ENCODE measurements at regions not wholly inside any gene's neighbourhood (a gene's known extent, or its start where the extent isn't known, plus 50 kb on each side); places are given as distances from the start of the nearest gene placed in this dataset.
A peak's percentile ranks its signal among the peaks of the same experiment; 100 is the strongest.
"Not testable (repeated sequence)": the region's sequence is repeated elsewhere in the genome, so short reads cannot be mapped to it uniquely, and the experiment has no call there.

DNA sequence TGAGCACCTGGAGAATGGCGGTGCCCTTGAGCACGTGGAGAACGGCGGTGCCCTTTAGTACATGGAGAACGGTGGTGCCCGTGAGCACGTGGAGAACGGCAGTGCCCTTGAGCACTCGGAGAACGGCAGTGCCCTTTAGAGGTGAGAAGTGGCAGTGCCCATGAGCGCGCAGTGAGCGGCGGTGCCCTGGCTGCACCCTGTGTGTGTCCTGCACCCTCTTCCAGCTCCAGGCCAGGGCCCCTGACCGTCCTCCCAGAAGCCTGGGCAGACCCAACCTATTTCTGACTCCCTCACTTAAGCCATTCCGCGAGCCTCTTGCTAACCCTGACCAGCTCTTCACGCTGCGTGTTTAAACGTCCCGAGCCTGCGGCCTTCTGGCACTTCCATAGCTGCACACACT is 151.3 kb downstream of the DLL1 start:
- Mint-ChIP-seq H3K9me3 (peaks cover 11% of the 10 kb centered on the region), H3K27ac (no peak overlapping the region), H3K36me3 (no peaks in the 10 kb centered on the region), H3K27me3 (peaks cover 12% of the 10 kb centered on the region), H3K4me1 (peaks cover 2% of the 10 kb centered on the region), H3K4me3 (no peak overlapping the region)
- DNase-seq, result peak; percentile 10
- CTCF ChIA-PET, result no interaction called here

DNA sequence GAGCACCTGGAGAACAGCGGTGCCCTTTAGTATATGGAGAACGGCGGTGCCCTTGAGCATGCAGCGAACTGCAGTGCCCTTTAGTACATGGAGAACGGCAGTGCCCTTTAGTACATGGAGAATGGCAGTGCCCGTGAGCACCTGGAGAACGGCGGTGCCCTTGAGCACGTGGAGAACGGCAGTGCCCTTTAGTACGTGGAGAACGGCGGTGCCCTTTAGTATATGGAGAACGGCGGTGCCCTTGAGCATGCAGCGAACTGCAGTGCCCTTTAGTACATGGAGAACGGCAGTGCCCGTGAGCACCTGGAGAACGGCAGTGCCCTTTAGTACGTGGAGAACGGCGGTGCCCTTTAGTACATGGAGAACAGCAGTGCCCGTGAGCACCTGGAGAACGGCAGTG is 151.8 kb downstream of the DLL1 start:
- H3K4me1 Mint-ChIP-seq, H3K27ac Mint-ChIP-seq, H3K4me3 Mint-ChIP-seq, H3K36me3 Mint-ChIP-seq, H3K9me3 Mint-ChIP-seq, CTCF ChIA-PET: not testable (repeated sequence)
- H3K27me3 Mint-ChIP-seq, result peaks cover 12% of the 10 kb centered on the region
- DNase-seq, result peak; percentile 10

DNA sequence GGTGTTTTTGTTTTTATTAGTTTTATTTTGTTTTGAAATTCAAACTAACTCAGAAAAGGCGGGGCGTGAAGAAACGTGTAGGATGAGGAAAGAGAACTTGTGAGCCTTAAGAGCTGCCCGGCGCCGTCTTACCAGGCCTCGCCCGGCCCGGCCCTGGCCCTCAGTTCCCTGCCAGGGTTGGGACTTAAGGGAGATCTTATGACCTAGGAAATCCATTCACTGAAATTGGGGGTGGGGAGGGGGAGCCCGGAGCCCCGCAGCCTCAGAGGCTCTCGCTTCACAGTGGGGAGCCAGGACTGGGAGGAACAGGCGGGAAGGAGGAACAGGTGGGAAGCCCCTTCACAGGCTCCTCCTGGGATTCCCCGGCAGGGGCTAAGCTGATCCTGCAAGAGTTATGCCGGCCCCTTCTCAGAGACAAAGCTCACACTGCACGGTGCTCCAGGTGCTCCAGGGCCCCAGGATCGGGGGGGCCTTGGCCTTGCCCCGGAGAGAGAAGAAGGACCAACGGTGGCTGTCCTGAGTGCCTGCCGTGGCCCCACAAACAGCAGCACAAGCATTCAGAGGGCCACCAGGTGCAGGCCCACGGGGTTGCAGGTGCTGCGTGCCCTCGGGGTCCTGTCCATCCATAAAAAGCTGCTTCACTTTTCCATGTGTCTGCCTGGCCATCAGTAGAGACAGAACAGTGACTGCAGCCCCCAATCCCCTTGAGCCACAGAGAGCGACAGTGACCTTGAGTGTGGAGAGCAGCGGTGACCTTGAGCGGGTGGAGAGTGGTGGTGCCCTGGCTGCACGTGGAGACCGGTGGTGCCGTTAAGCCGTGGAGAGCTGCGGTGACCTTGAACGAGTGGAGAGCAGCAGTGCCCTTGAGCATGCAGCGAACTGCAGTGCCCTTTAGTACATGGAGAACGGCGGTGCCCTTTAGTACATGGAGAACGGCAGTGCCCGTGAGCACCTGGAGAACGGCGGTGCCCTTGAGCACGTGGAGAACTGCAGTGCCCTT is 152.7 kb downstream of the DLL1 start:
- peaks cover 12% of the 10 kb centered on the region for H3K27me3 Mint-ChIP-seq
- CTCF ChIA-PET, result no interaction called here
- no peaks in the 10 kb centered on the region for H3K36me3 Mint-ChIP-seq
- peak; percentile 14 for DNase-seq
- no peaks in the 10 kb centered on the region for H3K4me1 Mint-ChIP-seq
- peaks cover 2% of the 10 kb centered on the region for H3K9me3 Mint-ChIP-seq
- no peak overlapping the region for H3K27ac Mint-ChIP-seq
- H3K4me3 Mint-ChIP-seq, result no peak overlapping the region

DNA sequence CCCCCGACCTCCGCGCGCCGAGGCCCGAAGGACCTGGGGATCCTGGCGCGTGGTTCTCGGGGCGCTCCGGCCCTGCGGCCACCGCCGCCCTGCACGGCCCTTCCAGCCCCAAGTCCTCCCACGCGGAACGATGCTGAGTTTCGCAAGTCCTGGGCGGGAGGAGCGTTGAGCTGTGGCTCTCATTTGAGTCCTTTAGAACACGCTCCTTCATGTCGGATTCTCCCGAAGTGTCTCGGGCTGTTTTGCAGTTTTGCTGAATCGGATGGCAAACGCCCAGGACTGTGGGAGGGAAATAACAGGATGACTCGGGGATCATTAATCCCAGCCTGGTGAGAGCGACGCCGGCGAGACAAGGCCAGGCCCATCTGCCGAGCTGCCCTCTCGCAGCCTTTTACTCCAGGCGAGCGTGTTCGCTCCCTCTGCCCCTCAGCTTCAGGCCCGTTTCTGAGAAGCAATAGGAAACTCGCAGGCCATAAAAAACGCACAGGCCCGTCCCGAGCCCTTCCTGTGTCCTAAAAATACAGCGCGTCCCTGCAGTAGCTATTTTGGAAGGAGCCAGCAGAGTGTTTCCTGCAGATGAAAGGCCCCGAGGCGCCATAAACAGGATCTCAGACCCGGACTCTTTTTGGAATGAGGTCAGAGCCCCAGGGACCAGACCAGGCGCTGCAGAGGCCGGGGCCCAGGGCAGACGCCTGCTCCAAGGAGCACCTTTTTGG is 153.5 kb downstream of the DLL1 start:
- CTCF ChIA-PET, result no interaction called here
- H3K9me3 Mint-ChIP-seq, result no peaks in the 10 kb centered on the region
- H3K4me3 Mint-ChIP-seq, result no peak overlapping the region

DNA sequence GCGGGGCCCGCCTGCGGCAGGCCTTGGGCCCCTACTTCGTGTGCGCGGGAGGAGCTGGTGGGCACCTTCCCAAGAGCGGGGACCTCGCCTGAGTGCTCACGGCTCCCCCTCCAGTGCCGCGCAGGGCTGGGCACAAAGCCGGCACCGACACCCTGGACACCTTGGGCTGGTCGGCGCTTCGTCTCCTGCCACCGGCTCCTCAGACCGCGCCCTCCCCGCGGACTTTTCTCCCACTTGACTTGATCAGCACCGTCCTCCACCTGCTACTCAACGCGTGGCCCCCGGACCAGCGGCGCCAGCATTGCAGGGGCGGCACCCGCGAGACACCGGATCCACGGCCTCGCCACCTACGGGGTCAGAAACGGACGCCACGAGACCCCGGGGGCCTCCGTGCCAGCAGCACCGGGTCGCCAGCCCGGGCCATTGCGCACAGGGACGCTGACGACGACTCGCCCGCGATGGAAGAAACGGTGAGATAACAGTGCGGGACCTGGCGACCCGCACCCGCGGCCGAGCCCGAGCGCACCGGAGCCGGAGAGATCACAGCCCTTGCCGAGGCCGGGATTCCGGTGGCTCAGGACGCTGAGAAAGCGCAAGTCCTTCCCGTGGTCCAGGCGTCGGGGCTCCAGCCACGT is 154.2 kb downstream of the DLL1 start:
- Mint-ChIP-seq H3K27ac (no peak overlapping the region), H3K27me3 (peaks cover 9% of the 10 kb centered on the region), H3K4me3 (no peak overlapping the region), H3K36me3 (no peaks in the 10 kb centered on the region), H3K9me3 (no peaks in the 10 kb centered on the region), H3K4me1 (no peaks in the 10 kb centered on the region)
- DNase-seq, result peak; percentile 16
- CTCF ChIA-PET, result no interaction called here

More for the DNA sequence above, 153.5 kb downstream of the DLL1 start:
- Mint-ChIP-seq H3K27ac (no peak overlapping the region), H3K27me3 (peaks cover 9% of the 10 kb centered on the region), H3K36me3 (no peaks in the 10 kb centered on the region), H3K4me1 (no peaks in the 10 kb centered on the region)
- DNase-seq, result peak; percentile 4

DNA sequence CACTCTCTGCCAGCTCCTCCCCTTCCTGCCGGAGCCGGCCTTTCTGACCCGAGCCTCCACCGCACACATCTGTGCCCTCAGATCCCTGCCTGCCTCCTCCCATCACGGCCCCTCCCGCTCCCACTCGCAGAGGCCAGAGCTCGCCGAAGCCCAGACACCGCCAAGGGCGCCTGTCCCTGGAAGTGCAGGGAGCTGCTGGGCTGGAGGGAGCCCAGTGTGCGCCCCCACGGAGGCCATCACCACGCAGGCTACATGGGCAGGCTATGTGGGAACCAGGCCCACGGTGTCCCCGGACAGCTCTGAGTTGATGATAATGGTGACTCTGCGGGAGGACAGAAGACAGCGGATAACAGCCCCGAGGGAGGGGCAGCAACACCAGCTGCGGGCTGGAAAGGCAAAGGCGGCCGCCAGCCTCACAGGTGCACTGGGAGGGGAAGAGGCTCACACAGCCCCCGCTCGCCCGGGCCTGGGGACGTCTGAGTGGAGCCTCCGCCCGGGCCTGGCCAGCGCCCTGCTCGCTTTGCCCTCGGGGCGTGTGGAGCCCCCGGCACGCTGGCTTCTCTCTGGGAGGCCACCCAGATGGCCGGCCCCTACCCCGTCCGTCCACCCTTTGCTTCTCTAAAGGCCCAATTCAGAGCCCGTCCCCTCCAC is 154.9 kb downstream of the DLL1 start:
- Mint-ChIP-seq H3K36me3 (no peaks in the 10 kb centered on the region), H3K4me1 (no peaks in the 10 kb centered on the region), H3K27me3 (peaks cover 13% of the 10 kb centered on the region), H3K4me3 (no peak overlapping the region), H3K27ac (no peak overlapping the region), H3K9me3 (no peaks in the 10 kb centered on the region)
- CTCF ChIA-PET, result no interaction called here
- DNase-seq, result peak; percentile 10

DNA sequence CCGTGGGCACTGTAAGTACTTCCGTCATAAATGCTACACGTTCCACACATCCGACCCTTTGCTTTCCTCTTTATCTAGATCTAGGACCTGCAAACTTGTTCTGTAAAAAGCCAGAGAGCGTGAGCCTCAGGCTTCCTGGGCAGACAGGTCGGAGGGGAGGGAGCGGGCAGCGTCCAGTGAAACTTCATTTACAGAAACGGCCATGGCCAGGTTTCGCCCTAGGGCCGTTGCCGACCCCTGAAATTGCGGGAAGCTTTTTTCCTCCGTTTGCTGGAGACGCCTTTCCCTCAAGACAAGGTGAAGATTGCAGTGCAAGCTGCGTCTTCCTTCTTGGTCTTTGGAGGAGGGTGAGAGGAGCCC is 155.4 kb downstream of the DLL1 start:
- Mint-ChIP-seq H3K4me1 (no peaks in the 10 kb centered on the region), H3K27me3 (peaks cover 14% of the 10 kb centered on the region), H3K36me3 (no peaks in the 10 kb centered on the region), H3K27ac (no peak overlapping the region), H3K9me3 (no peaks in the 10 kb centered on the region), H3K4me3 (no peak overlapping the region)
- peak; percentile 10 for DNase-seq
- CTCF ChIA-PET, result no interaction called here

DNA sequence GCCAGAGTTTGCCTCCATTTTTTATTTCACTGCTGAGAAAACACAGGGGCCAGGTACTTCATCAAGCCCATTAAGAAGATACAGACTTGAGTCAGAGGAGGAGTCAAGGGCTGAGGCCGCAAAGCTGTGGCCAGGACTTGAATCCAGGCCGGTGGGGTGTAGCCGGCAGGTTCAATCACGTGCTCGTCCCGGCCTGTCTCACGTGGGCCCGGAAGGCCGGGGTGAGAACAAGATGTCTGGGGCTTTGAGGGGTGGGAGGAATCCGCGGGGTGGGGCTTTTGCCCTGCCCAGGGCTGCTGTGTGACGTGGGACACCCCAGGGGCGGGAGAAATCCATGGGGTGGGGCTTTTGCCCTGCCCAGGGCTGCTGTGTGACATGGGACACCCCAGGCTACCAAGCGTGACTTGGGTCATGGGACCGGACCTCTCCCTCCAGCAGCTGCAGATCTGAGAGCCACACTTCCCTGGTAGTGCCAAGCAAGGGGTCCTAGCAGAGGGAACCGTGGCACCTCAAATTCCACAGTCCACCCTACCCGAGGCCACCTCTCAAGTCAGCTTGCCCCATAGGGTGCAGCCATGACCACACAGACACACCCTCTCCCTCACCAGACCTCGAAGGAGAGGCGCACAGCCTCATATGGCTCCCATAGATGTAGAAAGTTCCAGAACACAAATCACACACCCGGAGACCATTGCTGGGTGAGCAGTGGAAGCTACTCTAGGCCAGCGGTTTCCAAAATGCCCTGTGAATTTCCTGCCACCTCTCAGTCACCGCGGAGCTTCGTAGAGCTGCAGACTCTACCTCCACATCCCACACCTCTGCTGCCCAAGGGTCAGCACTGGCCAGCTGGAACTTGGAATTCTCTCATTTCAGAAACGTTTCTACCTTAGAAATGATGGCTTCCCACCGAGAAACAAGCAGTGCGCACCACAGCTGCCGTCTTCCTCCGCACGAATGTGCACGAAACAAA is 156.1 kb downstream of the DLL1 start:
- no peaks in the 10 kb centered on the region for H3K4me1 Mint-ChIP-seq
- H3K36me3 Mint-ChIP-seq, result no peaks in the 10 kb centered on the region
- DNase-seq, result peak; percentile 9
- CTCF ChIA-PET, result no interaction called here
- H3K27ac Mint-ChIP-seq, result no peak overlapping the region
- H3K9me3 Mint-ChIP-seq, result no peaks in the 10 kb centered on the region
- peaks cover 14% of the 10 kb centered on the region for H3K27me3 Mint-ChIP-seq
- no peak overlapping the region for H3K4me3 Mint-ChIP-seq

DNA sequence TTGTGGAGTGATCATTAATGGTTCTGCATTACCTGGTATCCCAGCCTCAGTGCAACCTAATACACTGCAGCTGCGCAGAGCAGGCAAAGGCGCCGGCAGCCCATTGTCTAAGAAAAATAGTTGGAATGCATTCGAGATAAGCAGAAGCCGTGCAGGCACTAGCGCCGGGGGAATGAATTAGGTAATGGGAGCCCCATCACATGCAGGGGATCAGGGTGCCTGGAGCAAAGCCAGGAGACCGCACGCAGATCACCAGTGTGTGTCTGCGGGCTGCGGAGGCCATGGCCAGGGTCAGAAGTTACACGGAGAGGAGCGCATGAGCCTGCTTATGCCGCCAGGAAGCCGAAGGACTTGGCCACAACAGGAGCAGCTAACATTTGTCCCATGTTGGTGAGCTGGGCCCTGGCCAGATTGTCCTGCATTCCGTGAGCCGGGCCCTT is 156.8 kb downstream of the DLL1 start:
- peak; percentile 7 for DNase-seq
- Mint-ChIP-seq H3K4me1 (no peaks in the 10 kb centered on the region), H3K27me3 (peaks cover 14% of the 10 kb centered on the region), H3K4me3 (no peak overlapping the region), H3K9me3 (no peaks in the 10 kb centered on the region), H3K36me3 (no peaks in the 10 kb centered on the region), H3K27ac (no peak overlapping the region)
- CTCF ChIA-PET, result no interaction called here

DNA sequence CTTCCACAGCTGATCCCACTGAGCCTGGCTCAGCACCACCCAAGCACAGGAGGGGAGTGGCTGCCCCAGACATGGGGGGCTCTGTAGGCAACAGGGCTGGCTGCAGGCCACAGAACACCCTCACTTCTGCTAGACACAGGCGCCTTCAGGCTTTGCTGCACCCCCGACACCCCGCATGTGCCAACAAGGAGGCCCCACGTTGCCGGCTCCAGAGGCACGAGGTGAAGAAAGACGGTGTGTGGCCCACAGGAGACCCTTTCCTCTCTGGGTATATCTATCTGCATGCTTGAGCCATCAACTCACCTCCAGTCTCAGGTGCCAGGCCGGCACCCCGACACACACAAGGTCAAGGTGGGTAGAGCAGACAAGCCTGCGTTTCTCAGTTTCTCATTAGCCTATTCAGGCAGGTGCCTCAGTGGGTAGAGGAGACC is 158.3 kb downstream of the DLL1 start:
- no peak overlapping the region for H3K4me3 Mint-ChIP-seq
- H3K4me1 Mint-ChIP-seq, result no peaks in the 10 kb centered on the region
- H3K9me3 Mint-ChIP-seq, result no peaks in the 10 kb centered on the region
- H3K27ac Mint-ChIP-seq, result no peak overlapping the region
- no peak for DNase-seq
- no peaks in the 10 kb centered on the region for H3K36me3 Mint-ChIP-seq
- H3K27me3 Mint-ChIP-seq, result peaks cover 9% of the 10 kb centered on the region
- CTCF ChIA-PET, result no interaction called here

DNA sequence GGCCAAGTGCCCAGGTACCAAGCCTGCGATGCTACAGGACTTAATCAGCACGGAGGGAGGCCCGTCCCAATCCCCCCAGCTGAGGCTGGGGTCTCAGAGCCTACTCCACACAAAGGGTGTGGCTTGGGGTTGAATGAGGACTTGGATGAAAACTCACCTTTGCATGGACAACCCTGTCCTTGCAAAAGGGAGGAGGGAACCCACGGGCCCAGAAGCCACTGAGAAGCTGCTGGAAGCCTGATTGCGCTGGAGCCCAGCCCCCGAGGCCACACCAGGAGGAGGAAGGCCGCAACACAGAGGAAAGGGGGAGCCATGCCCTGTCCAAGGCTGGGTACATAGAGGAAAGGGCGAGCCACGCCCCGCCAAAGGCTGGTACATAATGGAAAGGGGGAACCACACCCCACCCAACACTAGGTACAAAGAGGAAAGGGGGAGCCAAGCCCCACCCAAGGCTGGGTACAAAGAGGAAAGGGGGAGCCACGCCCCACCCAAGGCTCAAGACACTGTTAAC is 158.8 kb downstream of the DLL1 start:
- Mint-ChIP-seq H3K4me3 (no peak overlapping the region), H3K4me1 (no peaks in the 10 kb centered on the region), H3K27me3 (peaks cover 5% of the 10 kb centered on the region), H3K36me3 (no peaks in the 10 kb centered on the region), H3K9me3 (no peaks in the 10 kb centered on the region), H3K27ac (no peak overlapping the region)
- CTCF ChIA-PET, result no interaction called here
- peak; percentile 10 for DNase-seq

DNA sequence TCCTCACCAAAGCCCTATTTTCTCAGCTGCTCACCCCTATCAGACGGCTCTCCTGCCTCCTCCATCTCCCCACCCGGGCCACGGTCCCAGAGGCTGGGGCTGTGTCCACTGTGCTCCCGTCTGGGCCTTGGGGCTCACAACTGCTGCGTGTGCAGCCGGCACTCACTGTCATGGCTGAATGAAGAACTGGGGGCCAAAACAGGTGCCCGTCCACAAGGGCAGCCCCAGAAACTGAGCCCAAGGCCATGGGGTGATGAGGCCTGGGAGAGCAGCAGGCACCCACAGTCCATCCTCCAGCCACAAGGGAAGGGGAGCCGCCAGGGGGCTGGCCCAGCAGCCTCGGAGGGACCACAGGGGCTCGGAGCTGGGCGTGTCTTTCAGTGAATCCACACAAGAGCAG is 159.5 kb downstream of the DLL1 start:
- H3K36me3 Mint-ChIP-seq, result no peaks in the 10 kb centered on the region
- H3K4me3 Mint-ChIP-seq, result no peak overlapping the region
- CTCF ChIA-PET, result no interaction called here
- H3K27ac Mint-ChIP-seq, result no peak overlapping the region
- no peak for DNase-seq
- peaks cover 5% of the 10 kb centered on the region for H3K27me3 Mint-ChIP-seq
- no peaks in the 10 kb centered on the region for H3K9me3 Mint-ChIP-seq
- H3K4me1 Mint-ChIP-seq, result no peaks in the 10 kb centered on the region

DNA sequence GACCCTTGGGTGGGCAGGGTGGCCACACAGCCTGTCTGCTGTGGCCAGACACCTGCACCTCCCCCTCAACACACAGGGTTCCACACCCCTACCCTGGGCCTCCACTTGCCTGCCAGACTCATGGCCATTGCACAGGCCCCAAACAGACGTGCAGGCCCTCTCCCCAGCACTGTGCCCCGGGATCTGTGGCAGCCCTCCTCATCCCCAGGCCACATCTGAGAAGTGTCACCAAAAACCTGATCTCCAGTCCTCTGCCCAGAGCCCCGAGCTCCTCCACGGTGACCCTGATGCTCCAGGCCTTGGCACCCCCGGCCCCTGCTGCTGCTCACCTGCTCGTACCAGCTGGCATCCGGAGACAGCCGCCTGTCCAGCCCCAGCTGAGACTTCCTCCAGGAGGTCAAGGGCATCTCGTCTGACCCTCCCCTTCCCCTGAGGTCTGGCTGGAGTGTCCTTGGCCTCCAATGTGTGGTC is 160.1 kb downstream of the DLL1 start:
- no peak overlapping the region for H3K4me3 Mint-ChIP-seq
- CTCF ChIA-PET, result no interaction called here
- H3K36me3 Mint-ChIP-seq, result no peaks in the 10 kb centered on the region
- H3K27me3 Mint-ChIP-seq, result peaks cover 5% of the 10 kb centered on the region
- H3K9me3 Mint-ChIP-seq, result no peaks in the 10 kb centered on the region
- H3K27ac Mint-ChIP-seq, result no peak overlapping the region
- H3K4me1 Mint-ChIP-seq, result no peaks in the 10 kb centered on the region
- peak; percentile 7 for DNase-seq
